Kidney tubule cell (primary cell): ENCODE measurements at regions not wholly inside any gene's neighbourhood (a gene's known extent, or its start where the extent isn't known, plus 50 kb on each side); places are given as distances from the start of the nearest gene placed in this dataset.
"Not testable (repeated sequence)": the region's sequence is repeated elsewhere in the genome, so short reads cannot be mapped to it uniquely, and the experiment has no call there.

ENCODE experiments used
- DNase-seq: peaks from one replicate; pipeline ENCODE4 v3.0.0-alpha.2; 2018; ENCODE audit warnings: low spot score

DNA sequence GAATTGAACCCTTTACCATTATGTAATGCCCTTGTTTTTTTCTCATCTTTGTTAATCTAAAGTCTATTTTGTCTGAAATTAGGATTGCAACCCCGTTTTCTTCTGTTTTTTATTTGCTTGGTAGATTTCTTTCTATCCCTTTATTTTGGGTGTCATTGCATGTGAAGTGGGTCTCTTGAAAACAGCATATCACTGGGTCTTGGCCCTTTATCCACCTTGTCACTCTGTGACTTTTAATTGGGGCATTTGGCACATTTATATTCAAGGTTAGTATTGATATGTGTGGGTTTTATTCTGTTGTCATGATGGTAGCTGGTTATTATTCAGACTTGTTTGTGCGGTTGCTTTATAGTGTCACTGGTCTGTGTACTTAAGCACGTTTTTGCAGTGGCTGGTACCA lies 117.4 kb upstream of the MARCHF11 start:
- DNase-seq, result no peak

- no peak for DNase-seq
Measured at GRCh38 chr5:16291894-16292293, 112.3 kb upstream of the MARCHF11 start.

DNA sequence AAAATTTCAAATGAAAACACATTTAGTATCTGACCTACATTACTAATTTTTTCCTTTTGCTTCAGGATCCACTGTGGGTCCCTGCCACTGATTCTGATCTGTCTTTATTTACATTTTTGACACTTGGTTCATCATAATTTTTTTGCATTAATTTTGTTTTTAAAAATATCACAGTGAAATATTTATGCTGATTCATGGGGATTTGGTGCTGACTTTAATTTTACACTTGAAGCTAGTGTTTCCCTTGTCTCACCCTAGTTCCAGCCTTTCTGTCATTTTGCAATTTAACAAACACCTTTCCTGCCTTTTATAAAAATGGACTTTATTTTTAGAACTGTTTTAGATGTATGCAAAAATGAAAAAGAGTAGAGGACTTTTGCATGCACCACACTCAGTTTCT lies 111.9 kb upstream of the MARCHF11 start:
- no peak for DNase-seq

DNA sequence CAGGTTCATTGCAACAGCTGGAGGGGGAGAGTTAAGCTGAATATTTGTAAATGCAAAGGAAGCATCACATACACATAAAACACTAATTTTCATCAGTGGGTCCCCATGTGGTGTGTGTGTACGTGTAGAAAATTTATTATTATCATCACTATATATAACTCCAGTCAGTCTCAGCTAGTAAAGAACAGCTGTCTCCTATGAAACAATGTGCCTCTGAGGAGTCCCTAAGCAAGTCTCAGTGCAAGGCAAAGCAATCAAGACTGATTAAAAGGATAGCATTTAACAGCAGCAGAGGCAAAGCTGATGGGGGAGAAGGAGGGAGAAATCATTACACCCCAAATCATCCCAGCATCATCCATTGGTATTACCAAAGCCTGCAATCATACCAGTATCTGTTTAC lies 104.2 kb upstream of the MARCHF11 start:
- DNase-seq, result no peak

DNA sequence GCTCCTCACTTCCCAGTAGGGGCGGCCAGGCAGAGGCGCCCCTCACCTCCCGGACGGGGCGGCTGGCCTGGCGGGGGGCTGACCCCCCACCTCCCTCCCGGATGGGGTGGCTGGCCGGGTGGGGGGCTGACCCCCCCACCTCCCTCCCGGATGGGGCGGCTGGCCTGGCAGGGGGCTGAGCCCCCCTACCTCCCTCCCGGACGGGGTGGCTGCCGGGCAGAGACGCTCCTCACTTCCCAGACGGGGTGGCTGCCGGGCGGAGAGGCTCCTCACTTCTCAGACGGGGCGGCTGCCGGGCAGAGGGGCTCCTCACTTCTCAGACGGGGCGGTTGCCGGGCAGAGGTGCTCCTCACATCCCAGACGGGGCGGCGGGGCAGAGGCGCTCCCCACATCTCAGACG lies 97.3 kb upstream of the MARCHF11 start:
- DNase-seq, result not testable (repeated sequence)

DNA sequence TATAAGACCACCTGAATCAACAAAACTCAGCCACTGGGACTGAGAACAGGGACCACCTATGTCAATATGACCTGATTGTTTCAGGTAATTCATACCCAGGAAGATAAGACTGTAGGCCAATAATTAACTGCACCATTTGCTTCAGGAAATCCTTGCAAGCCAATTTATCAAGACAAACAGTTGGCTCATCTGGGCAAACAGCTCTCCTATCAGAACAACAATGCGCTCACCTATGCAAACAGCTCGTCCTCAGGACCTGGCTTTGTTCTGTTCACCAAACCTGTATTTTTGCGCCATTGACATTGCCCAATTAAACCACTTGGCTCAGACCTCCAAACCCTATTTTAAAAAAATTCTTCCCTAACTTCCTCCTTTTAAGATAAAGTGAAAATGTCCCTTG lies 92.3 kb upstream of the MARCHF11 start:
- DNase-seq, result no peak

DNA sequence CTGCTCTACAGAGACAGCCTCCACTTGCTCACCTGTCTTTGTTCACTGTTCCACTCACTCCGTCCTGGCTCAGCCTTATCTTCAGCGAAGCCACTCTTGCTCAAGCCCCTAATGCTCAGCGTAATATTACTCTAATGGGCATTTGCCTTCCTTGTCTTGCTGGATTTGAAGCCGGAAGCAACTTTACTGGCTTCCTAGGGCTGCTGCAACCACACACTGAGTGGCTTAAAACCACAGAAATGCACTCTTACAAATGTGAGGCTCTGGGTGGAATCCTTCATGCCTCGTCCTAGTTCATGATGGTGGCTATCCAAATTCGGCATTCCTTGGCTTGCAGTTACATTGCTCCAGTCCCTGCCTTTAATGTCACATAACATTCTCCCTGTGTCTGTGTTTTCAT lies 85.5 kb upstream of the MARCHF11 start:
- no peak for DNase-seq

- no peak for DNase-seq
Measured at GRCh38 chr5:16260000-16260399, 80.4 kb upstream of the MARCHF11 start.

GRCh38 chr5:16253856-16254255 lies 74.3 kb upstream of the MARCHF11 start:
- DNase-seq, result no peak

DNA sequence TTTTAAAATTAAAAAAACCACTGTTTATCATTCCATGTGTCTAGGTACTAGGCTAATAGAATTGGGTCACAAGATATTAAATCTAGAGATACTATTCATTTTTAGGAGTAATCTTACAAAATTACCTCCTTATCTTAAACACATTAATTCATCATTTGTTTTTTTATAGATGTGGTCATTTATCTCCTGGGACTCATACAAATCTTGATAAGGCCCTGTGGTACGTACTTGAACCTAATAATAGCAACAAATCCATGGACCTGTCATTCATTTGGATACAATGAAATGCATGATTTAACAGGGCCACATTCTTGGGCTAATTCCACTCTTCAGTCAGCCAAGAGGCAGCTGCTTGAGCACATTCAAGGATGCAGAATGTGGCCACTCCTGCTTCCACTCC lies 66.4 kb upstream of the MARCHF11 start:
- no peak for DNase-seq

DNA sequence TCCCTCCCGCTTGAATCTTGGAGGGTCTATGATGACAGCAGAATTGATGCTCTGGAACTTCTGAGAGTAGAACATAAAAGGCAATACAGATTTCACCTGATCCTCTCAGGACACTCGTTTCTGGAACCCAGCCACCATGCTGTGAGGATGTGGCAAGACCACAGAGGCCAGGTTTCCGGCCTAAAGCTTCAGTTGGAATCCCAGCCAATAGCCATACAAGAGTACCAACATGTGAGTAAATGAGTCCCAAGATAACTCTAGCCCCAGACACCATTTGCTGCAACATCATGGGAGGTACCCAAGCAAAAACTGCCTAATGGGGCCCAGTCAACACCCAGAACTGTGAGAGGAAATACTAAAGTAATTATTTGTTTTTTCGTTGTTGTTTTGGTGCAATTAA lies 65.7 kb upstream of the MARCHF11 start:
- DNase-seq, result no peak

GRCh38 chr5:16238018-16238417 lies 58.4 kb upstream of the MARCHF11 start:
- DNase-seq, result no peak

- no peak for DNase-seq
Measured at GRCh38 chr5:16234598-16234997, 55.0 kb upstream of the MARCHF11 start.

DNA sequence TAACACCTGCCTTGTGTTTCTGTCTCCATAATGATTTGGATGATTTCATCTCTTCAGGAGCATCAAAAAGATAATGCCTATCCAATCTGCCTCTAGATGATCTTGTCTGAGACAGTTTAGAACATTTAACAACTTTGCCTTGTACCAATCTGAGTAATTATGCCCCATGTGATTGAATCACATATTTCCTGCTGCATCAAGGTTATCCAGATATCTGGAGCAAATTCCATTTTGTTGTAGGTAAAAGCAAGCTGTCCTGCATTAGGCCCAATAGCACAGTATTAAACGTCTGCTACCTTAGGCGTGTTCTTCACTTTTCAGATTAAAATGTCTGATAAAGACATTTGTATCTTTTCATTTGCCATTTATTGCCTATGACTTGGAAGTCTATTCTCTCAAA lies 54.1 kb upstream of the MARCHF11 start:
- DNase-seq, result no peak

DNA sequence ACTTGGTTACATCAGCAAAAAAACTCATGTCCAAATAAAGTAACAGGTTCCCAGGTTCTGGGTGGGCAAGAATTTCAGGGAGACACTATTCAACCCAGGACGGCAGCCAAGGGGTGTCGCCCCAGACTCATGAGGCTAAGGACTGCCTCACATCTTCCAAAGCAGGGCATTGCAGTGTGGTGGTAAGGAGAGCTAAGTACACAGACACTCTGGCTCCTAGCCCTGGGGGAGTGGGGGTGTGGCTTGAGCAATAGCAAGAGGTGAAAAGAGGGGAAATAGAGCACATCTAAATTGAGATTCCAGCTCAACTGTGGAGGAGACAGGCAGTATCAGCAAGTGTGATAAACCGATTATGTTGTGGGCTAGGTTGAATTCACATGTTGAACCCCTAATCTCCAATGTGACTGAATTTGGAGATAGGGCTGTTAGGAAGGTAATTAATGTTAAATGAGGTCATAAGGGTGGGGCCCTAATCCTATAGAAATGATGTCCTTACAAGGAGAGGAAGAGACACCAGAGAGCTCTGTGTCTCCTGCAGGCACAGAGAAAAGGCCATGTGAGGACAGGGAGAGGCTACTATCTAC lies 49.9 kb upstream of the MARCHF11 start:
- no peak for DNase-seq
